ENCODE measurements at regions not wholly inside any gene's neighbourhood (a gene's known extent, or its start where the extent isn't known, plus 50 kb on each side); places are given as distances from the start of the nearest gene placed in this dataset.
A peak's percentile ranks its signal among the peaks of the same experiment; 100 is the strongest.
"Not testable (repeated sequence)": the region's sequence is repeated elsewhere in the genome, so short reads cannot be mapped to it uniquely, and the experiment has no call there.

GRCh38 chr14:38001501-38001900 is 206.2 kb upstream of the SSTR1 start:
- no peak for DNase-seq

GRCh38 chr14:38003746-38004609 is 203.7 kb upstream of the SSTR1 start:
- DNase-seq: no peak

- no peak for DNase-seq
Measured at GRCh38 chr14:38004610-38004879, 203.2 kb upstream of the SSTR1 start.

GRCh38 chr14:38011156-38011555 is 196.5 kb upstream of the SSTR1 start:
- not testable (repeated sequence) for DNase-seq

- DNase-seq: no peak
Measured at GRCh38 chr14:38012056-38012455, 195.6 kb upstream of the SSTR1 start.

GRCh38 chr14:38016497-38016896 is 191.2 kb upstream of the SSTR1 start:
- no peak for DNase-seq

GRCh38 chr14:38021861-38022260 is 185.8 kb upstream of the SSTR1 start:
- no peak for DNase-seq

GRCh38 chr14:38022775-38023174 is 184.9 kb upstream of the SSTR1 start:
- no peak for DNase-seq

- no peak for DNase-seq
Measured at GRCh38 chr14:38038171-38038570, 169.5 kb upstream of the SSTR1 start.

- DNase-seq: no peak
Measured at GRCh38 chr14:38038986-38039385, 168.7 kb upstream of the SSTR1 start.

GRCh38 chr14:38039496-38039895 is 168.2 kb upstream of the SSTR1 start:
- no peak for DNase-seq

GRCh38 chr14:38040411-38040810 is 167.3 kb upstream of the SSTR1 start:
- no peak for DNase-seq

GRCh38 chr14:38042322-38042721 is 165.4 kb upstream of the SSTR1 start:
- DNase-seq: no peak

GRCh38 chr14:38044710-38045109 is 163.0 kb upstream of the SSTR1 start:
- peak in 1 of 2 experiments; percentile 1 for DNase-seq

GRCh38 chr14:38045461-38045860 is 162.2 kb upstream of the SSTR1 start:
- DNase-seq: no peak

GRCh38 chr14:38046160-38046559 is 161.5 kb upstream of the SSTR1 start:
- no peak for DNase-seq

- DNase-seq: no peak
Measured at GRCh38 chr14:38047195-38047902, 160.4 kb upstream of the SSTR1 start.

GRCh38 chr14:38053666-38054065 is 154.0 kb upstream of the SSTR1 start:
- DNase-seq: no peak

- no peak for DNase-seq
Measured at GRCh38 chr14:38056270-38056669, 151.4 kb upstream of the SSTR1 start.

- not testable (repeated sequence) for DNase-seq
Measured at GRCh38 chr14:38062223-38062622, 145.5 kb upstream of the SSTR1 start.

- DNase-seq: no peak
Measured at GRCh38 chr14:38063711-38064320, 143.9 kb upstream of the SSTR1 start.

- peak in 1 of 2 experiments; percentile 34 for DNase-seq
Measured at GRCh38 chr14:38065106-38065762, 142.5 kb upstream of the SSTR1 start.

GRCh38 chr14:38070061-38070588 is 137.6 kb upstream of the SSTR1 start:
- DNase-seq: no peak
